Fibroblast of lung (primary cell): ENCODE measurements at regions not wholly inside any gene's neighbourhood (a gene's known extent, or its start where the extent isn't known, plus 50 kb on each side); places are given as distances from the start of the nearest gene placed in this dataset.

ENCODE experiments used
- CTCF ChIP-seq, 2 donors: IDR thresholded peaks in 1 of 2; conservative IDR thresholded peaks in 1 of 2; 1 replicate in 1 of 2; 2 replicates in 1 of 2; pipeline ENCODE4 v1.5.1; 2011 to 2012; ENCODE audit warnings: low read length in 2 of 2, control low read depth in 1 of 2, inconsistent platforms in 1 of 2, low read depth in 1 of 2, mild to moderate bottlenecking in 1 of 2
- EZH2 ChIP-seq: IDR thresholded peaks from 2 replicates; pipeline ENCODE4 v1.5.1; 2012; ENCODE audit warnings: low read length, control low read depth, mild to moderate bottlenecking; ENCODE audit errors: missing control alignments

GRCh38 chr4:100736641-100737451, 219.0 kb upstream of the EMCN start:
- TF ChIP-seq CTCF (conservative IDR thresholded peaks at IDR 0.05 in 1 of 2, IDR thresholded peaks at IDR 0.05 in 1 of 2; ENCODE audit: low read depth in 1 of 2, low read length in 2 of 2) (no peak), EZH2 (no peak)
